RWPE2 (cell line): ENCODE measurements at regions not wholly inside any gene's neighbourhood (a gene's known extent, or its start where the extent isn't known, plus 50 kb on each side); places are given as distances from the start of the nearest gene placed in this dataset.

Experiments used
- ATAC-seq: fragments of 200-7000 bp; cut with Tn5 transposase; 3 replicates; pipeline ENCODE4 v1.9.1; 2021; ENCODE audit warnings: low read depth
- DNase-seq: peaks from one replicate; pipeline ENCODE4 v3.0.0-alpha.2; 2020; ENCODE audit warnings: low spot score
- H3K27ac ChIP-seq: fragments of 450-650 bp; 2 replicates; pipeline ENCODE4 v1.5.1; 2017; ENCODE audit warnings: mild to moderate bottlenecking; ENCODE audit not compliant: poor library complexity, severe bottlenecking
- H3K27me3 ChIP-seq: fragments of 250-450 bp; sonication (Bioruptor Pico); 2 replicates; pipeline ENCODE4 v1.5.1; 2021; ENCODE audit warnings: mild to moderate bottlenecking, moderate library complexity; ENCODE audit not compliant: insufficient read depth, poor library complexity, severe bottlenecking
- H3K36me3 ChIP-seq: fragments of 250-450 bp; sonication (Bioruptor Pico); 2 replicates; pipeline ENCODE4 v1.5.1; 2020; ENCODE audit warnings: low read depth, mild to moderate bottlenecking, moderate library complexity
- H3K4me1 ChIP-seq: fragments of 250-450 bp; sonication (Bioruptor Pico); 2 replicates; pipeline ENCODE4 v1.5.1; 2021; ENCODE audit warnings: mild to moderate bottlenecking, moderate library complexity; ENCODE audit not compliant: insufficient read depth, poor library complexity, severe bottlenecking
- H3K4me3 ChIP-seq: fragments of 250-450 bp; sonication (Bioruptor Pico); 2 replicates; pipeline ENCODE4 v1.5.1; 2021; ENCODE audit warnings: mild to moderate bottlenecking, moderate library complexity; ENCODE audit not compliant: severe bottlenecking
- H3K9me3 ChIP-seq: fragments of 250-450 bp; sonication (Bioruptor Pico); 2 replicates; pipeline ENCODE4 v1.5.1; 2021; ENCODE audit warnings: mild to moderate bottlenecking, moderate library complexity; ENCODE audit not compliant: severe bottlenecking
- TF ChIP-seq, protein P1 (sequence below): fragments of 450-650 bp; IDR thresholded peaks from one replicate; pipeline ENCODE4 v1.5.1; 2017; ENCODE audit warnings: mild to moderate bottlenecking, moderate library complexity; ENCODE audit not compliant: poor library complexity, severe bottlenecking

DNA sequence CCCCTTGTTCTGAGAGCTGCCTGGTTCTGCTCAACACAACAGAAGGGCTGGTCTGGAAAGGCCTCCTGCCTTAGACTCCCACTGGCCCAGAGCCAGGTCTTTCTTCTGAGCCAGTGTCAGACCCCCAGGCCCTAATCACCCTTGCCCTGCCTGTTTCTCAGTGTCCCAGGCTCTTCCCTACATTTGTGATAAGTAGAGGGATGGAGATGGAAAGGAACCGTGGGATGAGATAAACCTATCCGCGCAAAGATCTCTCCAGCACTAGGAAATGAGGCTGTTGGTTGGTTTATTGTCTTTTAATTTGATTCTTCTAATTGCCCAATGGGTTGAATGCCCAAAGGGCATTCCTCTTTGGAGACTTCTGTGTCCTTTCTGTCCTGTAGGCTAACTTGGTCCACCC, 470.0 kb downstream of the TSHZ3 start:
- Histone ChIP-seq H3K27me3 (no peaks in the 10 kb centered on the region), H3K4me3 (no peak overlapping the region), H3K36me3 (no peaks in the 10 kb centered on the region), H3K4me1 (no peaks in the 10 kb centered on the region), H3K27ac (no peak overlapping the region), H3K9me3 (no peaks in the 10 kb centered on the region)
- no peak for DNase-seq
- TF ChIP-seq, protein P1, sequence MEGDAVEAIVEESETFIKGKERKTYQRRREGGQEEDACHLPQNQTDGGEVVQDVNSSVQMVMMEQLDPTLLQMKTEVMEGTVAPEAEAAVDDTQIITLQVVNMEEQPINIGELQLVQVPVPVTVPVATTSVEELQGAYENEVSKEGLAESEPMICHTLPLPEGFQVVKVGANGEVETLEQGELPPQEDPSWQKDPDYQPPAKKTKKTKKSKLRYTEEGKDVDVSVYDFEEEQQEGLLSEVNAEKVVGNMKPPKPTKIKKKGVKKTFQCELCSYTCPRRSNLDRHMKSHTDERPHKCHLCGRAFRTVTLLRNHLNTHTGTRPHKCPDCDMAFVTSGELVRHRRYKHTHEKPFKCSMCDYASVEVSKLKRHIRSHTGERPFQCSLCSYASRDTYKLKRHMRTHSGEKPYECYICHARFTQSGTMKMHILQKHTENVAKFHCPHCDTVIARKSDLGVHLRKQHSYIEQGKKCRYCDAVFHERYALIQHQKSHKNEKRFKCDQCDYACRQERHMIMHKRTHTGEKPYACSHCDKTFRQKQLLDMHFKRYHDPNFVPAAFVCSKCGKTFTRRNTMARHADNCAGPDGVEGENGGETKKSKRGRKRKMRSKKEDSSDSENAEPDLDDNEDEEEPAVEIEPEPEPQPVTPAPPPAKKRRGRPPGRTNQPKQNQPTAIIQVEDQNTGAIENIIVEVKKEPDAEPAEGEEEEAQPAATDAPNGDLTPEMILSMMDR = no peak
- ATAC-seq = no peak

DNA sequence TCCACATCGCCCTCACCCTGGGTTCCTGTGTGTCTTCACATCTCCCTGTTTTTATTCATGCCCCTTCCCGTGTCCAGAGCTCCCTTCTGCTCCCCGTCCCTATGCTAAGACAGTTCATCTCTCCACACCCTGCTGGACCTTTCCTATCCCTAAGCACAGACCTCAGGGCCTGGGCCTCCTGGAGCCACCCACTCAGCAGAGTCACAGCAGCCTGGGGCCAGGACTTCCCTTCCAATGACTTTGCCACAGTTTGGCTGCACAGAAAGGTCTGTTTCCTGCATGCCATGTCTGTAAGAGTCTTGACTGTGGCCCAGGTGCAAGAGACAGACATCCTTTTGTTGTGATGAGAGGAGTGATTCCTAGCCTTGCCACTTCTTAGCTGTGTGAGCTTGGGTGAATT, 470.7 kb downstream of the TSHZ3 start:
- no peaks in the 10 kb centered on the region for H3K9me3 ChIP-seq
- no peak for ATAC-seq
- H3K4me1 ChIP-seq = no peaks in the 10 kb centered on the region

DNA sequence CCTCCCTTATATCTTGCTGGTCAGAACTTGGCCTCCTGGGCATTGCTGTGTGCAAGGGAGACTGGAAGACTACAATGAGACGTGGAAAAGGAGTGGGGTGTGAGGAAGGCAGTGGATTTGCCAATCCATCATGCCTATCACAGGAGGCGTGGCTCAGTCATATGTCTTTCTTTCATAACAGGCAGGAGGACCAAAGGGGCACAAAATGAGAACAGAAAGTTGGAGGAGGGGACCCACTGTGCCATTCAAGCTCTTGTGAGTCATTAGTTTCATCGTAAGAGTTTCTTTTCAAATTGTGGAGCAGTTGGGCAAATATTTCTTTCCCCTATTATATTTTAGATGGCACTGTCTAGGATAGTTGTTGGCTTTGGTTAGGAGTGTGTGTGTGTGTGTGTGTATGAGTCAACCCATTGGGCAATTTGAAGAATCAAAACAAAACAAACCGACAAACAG, 471.5 kb downstream of the TSHZ3 start:
- H3K4me3 ChIP-seq = no peak overlapping the region

More for the DNA sequence above, 470.7 kb downstream of the TSHZ3 start:
- H3K4me3 ChIP-seq = no peak overlapping the region
- H3K36me3 ChIP-seq = no peaks in the 10 kb centered on the region
- DNase-seq = no peak
- TF ChIP-seq, protein P1 = no peak
- H3K27me3 ChIP-seq = no peaks in the 10 kb centered on the region
- no peak overlapping the region for H3K27ac ChIP-seq

DNA sequence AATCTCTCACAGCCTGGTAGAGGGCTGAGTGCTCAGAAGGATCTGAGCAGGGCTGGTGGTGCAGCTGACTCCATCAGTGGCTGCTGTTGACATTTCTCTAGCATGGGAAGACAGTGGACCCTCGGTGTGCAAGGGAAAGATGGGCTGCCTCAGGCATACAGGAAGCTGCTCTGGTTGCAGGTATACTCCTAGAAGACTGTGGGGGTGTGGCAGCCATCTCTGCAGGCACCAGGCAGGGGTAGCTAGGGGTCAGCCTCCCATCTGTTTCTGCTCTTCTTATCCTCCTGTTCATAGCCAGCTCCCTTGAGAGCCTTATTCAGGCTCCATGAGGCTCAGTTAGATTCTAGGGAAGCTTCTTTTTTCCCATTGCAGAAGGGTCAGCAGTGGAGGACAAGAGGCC, 475.5 kb downstream of the TSHZ3 start:
- Histone ChIP-seq H3K4me1 (no peaks in the 10 kb centered on the region), H3K9me3 (no peaks in the 10 kb centered on the region), H3K27me3 (no peaks in the 10 kb centered on the region), H3K36me3 (no peaks in the 10 kb centered on the region), H3K27ac (no peak overlapping the region), H3K4me3 (no peak overlapping the region)
- DNase-seq (no peak), ATAC-seq (no peak)
- TF ChIP-seq, protein P1 = no peak

More for the DNA sequence above, 471.5 kb downstream of the TSHZ3 start:
- TF ChIP-seq, protein P1 = no peak
- no peak for DNase-seq
- no peaks in the 10 kb centered on the region for H3K27me3 ChIP-seq
- no peaks in the 10 kb centered on the region for H3K36me3 ChIP-seq
- no peak overlapping the region for H3K27ac ChIP-seq
- no peaks in the 10 kb centered on the region for H3K4me1 ChIP-seq
- ATAC-seq = no peak
- H3K9me3 ChIP-seq = no peaks in the 10 kb centered on the region

GRCh38 chr19:30873003-30873402, 476.2 kb downstream of the TSHZ3 start:
- H3K9me3 ChIP-seq = no peaks in the 10 kb centered on the region
- ATAC-seq (no peak), DNase-seq (no peak)
- TF ChIP-seq, protein P1 = no peak
- H3K4me1 ChIP-seq = no peaks in the 10 kb centered on the region
- no peaks in the 10 kb centered on the region for H3K36me3 ChIP-seq
- H3K4me3 ChIP-seq = no peak overlapping the region
- no peak overlapping the region for H3K27ac ChIP-seq
- H3K27me3 ChIP-seq = no peaks in the 10 kb centered on the region
